AG04450 (cell line): ENCODE measurements at regions not wholly inside any gene's neighbourhood (a gene's known extent, or its start where the extent isn't known, plus 50 kb on each side); places are given as distances from the start of the nearest gene placed in this dataset.
"Not testable (repeated sequence)": the region's sequence is repeated elsewhere in the genome, so short reads cannot be mapped to it uniquely, and the experiment has no call there.

ENCODE experiments used
- CTCF ChIA-PET: fragments of 300-600, 350-600 bp; formaldehyde crosslinking; extraction: SDS; loops from one replicate; lab custom pipeline; 2022; ENCODE audit warnings: antibody characterized with exemption, inconsistent platforms; lab: Charles Lee
- POLR2A ChIA-PET: fragments of 350-600 bp; formaldehyde crosslinking; extraction: SDS; loops from one replicate; lab custom pipeline; 2021; ENCODE audit warnings: antibody characterized with exemption, inconsistent platforms; lab: Yijun Ruan, JAX
- DNase-seq: peaks from one replicate; pipeline ENCODE4 v3.0.0-alpha.2; 2011; ENCODE audit warnings: low read depth, low spot score
- H3K27ac ChIP-seq: one replicate; pipeline ENCODE4 v1.5.1; 2012; ENCODE audit warnings: low read depth, low read length, control low read depth
- H3K27me3 ChIP-seq: one replicate; pipeline ENCODE4 v1.6.0; 2012; ENCODE audit warnings: low read length; ENCODE audit not compliant: control insufficient read depth, insufficient read depth
- H3K4me3 ChIP-seq: 2 replicates; pipeline ENCODE4 v1.5.1; 2011; ENCODE audit warnings: mild to moderate bottlenecking, low read depth, low read length, control low read depth
- H3K9me3 ChIP-seq: 2 replicates; pipeline ENCODE4 v1.5.1; 2012; ENCODE audit warnings: low read length; ENCODE audit not compliant: control insufficient read depth, insufficient read depth
- CTCF ChIP-seq: IDR thresholded peaks from 2 replicates; pipeline ENCODE4 v1.5.1; 2011; ENCODE audit warnings: low read depth, low read length, control low read depth, inconsistent platforms

GRCh38 chr4:17436047-17436749, 75.7 kb downstream of the QDPR start:
- H3K4me3 ChIP-seq, DNase-seq, H3K27me3 ChIP-seq, H3K9me3 ChIP-seq, H3K27ac ChIP-seq, POLR2A ChIA-PET: not testable (repeated sequence)
- CTCF ChIA-PET = interaction anchor here (2.2 kb wide), 1 partner anchor 12 kb away, joined by 13 read pairs; no protein-coding TSS in a partner anchor

- no peak for DNase-seq
- Histone ChIP-seq H3K4me3 (no peak overlapping the region), H3K27me3 (no peaks in the 10 kb centered on the region), H3K27ac (no peak overlapping the region), H3K9me3 (peaks cover 8% of the 10 kb centered on the region)
- ChIA-PET POLR2A (no interaction called here), CTCF (interaction anchor here (0.9 kb wide), 1 partner anchor 14 kb away, joined by 3 read pairs; no protein-coding TSS in a partner anchor)
- TF ChIP-seq CTCF = no peak
Measured at GRCh38 chr4:17433827-17434226, 78.1 kb downstream of the QDPR start.

- ChIA-PET POLR2A (no interaction called here), CTCF (interaction anchor here (2.8 kb wide), 1 partner anchor 20 kb away, joined by 11 read pairs; no protein-coding TSS in a partner anchor)
- no peak for TF ChIP-seq CTCF
- H3K9me3 ChIP-seq = no peaks in the 10 kb centered on the region
- no peak overlapping the region for H3K4me3 ChIP-seq
- H3K27ac ChIP-seq = no peak overlapping the region
- no peak for DNase-seq
- H3K27me3 ChIP-seq = peaks cover 8% of the 10 kb centered on the region
Measured at GRCh38 chr4:17427991-17428390, 83.9 kb downstream of the QDPR start.

- Histone ChIP-seq H3K4me3 (no peak overlapping the region), H3K27ac (no peak overlapping the region), H3K27me3 (peaks cover 13% of the 10 kb centered on the region), H3K9me3 (no peaks in the 10 kb centered on the region)
- TF ChIP-seq CTCF = no peak
- no peak for DNase-seq
- POLR2A ChIA-PET = interaction anchor here (0.5 kb wide), 1 partner anchor 22 kb away, joined by 3 read pairs; no protein-coding TSS in a partner anchor
- CTCF ChIA-PET = interaction anchor here (2.8 kb wide), 1 partner anchor 22 kb away, joined by 11 read pairs; no protein-coding TSS in a partner anchor
Measured at GRCh38 chr4:17426222-17426621, 85.7 kb downstream of the QDPR start.

GRCh38 chr4:17418010-17418409, 93.9 kb downstream of the QDPR start:
- TF ChIP-seq CTCF = no peak
- H3K4me3 ChIP-seq = no peak overlapping the region
- ChIA-PET CTCF (no interaction called here), POLR2A (no interaction called here)
- peaks cover 3% of the 10 kb centered on the region; the same call in 1 of the 2 replicates for H3K9me3 ChIP-seq
- H3K27me3 ChIP-seq = peaks cover 21% of the 10 kb centered on the region
- DNase-seq = no peak
- no peak overlapping the region for H3K27ac ChIP-seq
